K562 (cell line): ENCODE measurements at regions not wholly inside any gene's neighbourhood (a gene's known extent, or its start where the extent isn't known, plus 50 kb on each side); places are given as distances from the start of the nearest gene placed in this dataset.

Experiments used
- ATAC-seq: fragments of 200-7000 bp; cut with Tn5 transposase; 3 replicates; pipeline ENCODE4 v1.9.1; 2020; ENCODE audit warnings: moderate library complexity
- BruUV-seq: library from RNA; stranded (reverse); fragments of 400-500 nt; replicated peaks from 2 replicates; lab custom pipeline; 2021; lab: Mats Ljungman, UMichigan
- CTCF ChIA-PET: fragments of 300-600 bp; formaldehyde crosslinking; extraction: SDS; loops from one replicate; lab custom pipeline; 2021; ENCODE audit warnings: low intra/inter-chr PET ratio; lab: Yijun Ruan, JAX
- POLR2A ChIA-PET: fragments of 300-600, 350-650 bp; sonication (Branson Sonifier 250); formaldehyde crosslinking; extraction: SDS; loops from one replicate; lab custom pipeline; 2021; ENCODE audit warnings: antibody characterized with exemption, inconsistent platforms; lab: Yijun Ruan, JAX
- DNase-seq, 4 experiments: peaks; one replicate each; pipeline versions ENCODE4 v3.0.0 to v3.0.0-alpha.2; 2011 to 2018; ENCODE audit warnings: low spot score in 3 of 4, mixed read lengths in 3 of 4; ENCODE audit errors: extremely low read depth in 1 of 4
- FAIRE-seq: peaks from 2 replicates; lab custom pipeline; 2011; peaks lifted over from hg19 to GRCh38; lab: Jason Lieb, UNC
- H2AFZ ChIP-seq: 2 replicates; pipeline ENCODE4 v1.6.0; 2011; ENCODE audit warnings: low read depth, low read length, control low read depth, inconsistent platforms
- H3K27ac ChIP-seq: fragments of 200-600 bp; 3 replicates; pipeline ENCODE4 v1.8.0; 2011; ENCODE audit warnings: low read depth, mild to moderate bottlenecking, control low read depth, inconsistent platforms, low read length, moderate library complexity, mixed read lengths; ENCODE audit errors: extremely low read depth
- H3K27me3 ChIP-seq, 2 experiments: fragments of 300-600 bp in 1 of 2; 2 replicates in 1 of 2; 3 replicates in 1 of 2; pipeline versions ENCODE4 v1.6.0 to v1.8.0; 2011; ENCODE audit warnings: inconsistent platforms in 2 of 2, low read length in 2 of 2, mild to moderate bottlenecking in 1 of 2, mixed read lengths in 1 of 2, moderate library complexity in 1 of 2; ENCODE audit not compliant: control insufficient read depth in 2 of 2, insufficient read depth in 2 of 2
- H3K36me3 ChIP-seq: fragments of 300-600 bp; 3 replicates; pipeline ENCODE4 v1.8.0; 2011; ENCODE audit warnings: mild to moderate bottlenecking, low read length, inconsistent platforms; ENCODE audit not compliant: control insufficient read depth, insufficient read depth
- H3K4me1 ChIP-seq, 2 experiments: fragments of 200-600 bp in 1 of 2; replicated peaks in 1 of 2; 2 replicates in 1 of 2; 3 replicates in 1 of 2; pipeline versions ENCODE4 v1.5.1 to v1.8.0; 2011; ENCODE audit warnings: inconsistent platforms in 2 of 2, low read length in 2 of 2, mild to moderate bottlenecking in 1 of 2, mixed read lengths in 1 of 2, moderate library complexity in 1 of 2; ENCODE audit not compliant: control insufficient read depth in 2 of 2, insufficient read depth in 2 of 2
- H3K4me2 ChIP-seq: 2 replicates; pipeline ENCODE4 v1.6.1; 2011; ENCODE audit warnings: low read length, control low read depth, inconsistent platforms, mixed read lengths; ENCODE audit not compliant: insufficient read depth
- H3K4me3 ChIP-seq: fragments of 200-600 bp; sonication (generic), shearing (Covaris generic); 2 replicates; pipeline ENCODE4 v1.5.1; 2016; ENCODE audit warnings: control low read depth, inconsistent platforms
- H3K79me2 ChIP-seq: fragments of 200-600 bp; 3 replicates; pipeline ENCODE4 v1.8.0; 2011; ENCODE audit warnings: low read length, inconsistent platforms; ENCODE audit not compliant: control insufficient read depth, insufficient read depth
- H3K9ac ChIP-seq, 2 experiments: 2 replicates each; pipeline versions ENCODE4 v1.6.0 to v1.6.1; 2011; ENCODE audit warnings: low read depth in 2 of 2, low read length in 2 of 2, control low read depth in 1 of 2, inconsistent platforms in 1 of 2, mild to moderate bottlenecking in 1 of 2, mixed read lengths in 1 of 2; ENCODE audit not compliant: insufficient read depth in 1 of 2
- H3K9me1 ChIP-seq: one replicate; pipeline ENCODE4 v1.6.0; 2011; ENCODE audit warnings: inconsistent platforms, mild to moderate bottlenecking, low read length, moderate library complexity; ENCODE audit not compliant: control insufficient read depth, insufficient read depth
- H3K9me3 ChIP-seq: replicated peaks from 2 replicates; pipeline ENCODE4 v1.5.1; 2011; ENCODE audit warnings: low read depth, low read length, inconsistent platforms; ENCODE audit not compliant: control insufficient read depth, insufficient read depth
- H4K20me1 ChIP-seq: replicated peaks from 2 replicates; pipeline ENCODE4 v1.6.1; 2011; ENCODE audit warnings: low read length, inconsistent platforms, mixed read lengths; ENCODE audit not compliant: control insufficient read depth, insufficient read depth
- CBX2 ChIP-seq: fragments of 200-600 bp; sonication (generic); IDR thresholded peaks from one replicate; pipeline ENCODE4 v1.6.1; 2012; ENCODE audit warnings: mild to moderate bottlenecking, low read length, inconsistent platforms; ENCODE audit not compliant: insufficient read depth, poor library complexity, severe bottlenecking
- CBX8 ChIP-seq: fragments of 200-600 bp; sonication (generic); IDR thresholded peaks from 2 replicates; pipeline ENCODE4 v1.6.1; 2012; ENCODE audit warnings: borderline replicate concordance, mixed run types, low read depth, mild to moderate bottlenecking, moderate library complexity, mixed read lengths, low read length, control low read depth, inconsistent platforms; ENCODE audit not compliant: poor library complexity, severe bottlenecking; ENCODE audit errors: extremely low read depth
- FOSL1 ChIP-seq: fragments of 200-800 bp; sonication (Bioruptor generic); conservative IDR thresholded peaks from 2 replicates; pipeline ENCODE4 v1.6.1; 2016; ENCODE audit warnings: missing genetic modification characterization, missing compliant biosample characterization
- GABPB1 ChIP-seq: sonication (generic); formaldehyde crosslinking; IDR thresholded peaks from 2 replicates; pipeline ENCODE4 v1.8.0; 2022; ENCODE audit warnings: mild to moderate bottlenecking, missing genetic modification reagents
- HDAC1 ChIP-seq, 2 experiments: fragments of 450-650 bp; IDR thresholded peaks; 2 replicates each; pipeline ENCODE4 v1.6.1; 2016 to 2017; ENCODE audit warnings: inconsistent platforms in 1 of 2, mild to moderate bottlenecking in 1 of 2, moderate library complexity in 1 of 2
- HNRNPH1 ChIP-seq: fragments of 200-400 bp; formaldehyde crosslinking; optimal IDR thresholded peaks from 2 replicates; pipeline ENCODE3; 2017; ENCODE audit warnings: low read depth, mild to moderate bottlenecking, low read length, moderate library complexity
- NONO ChIP-seq, 2 experiments: fragments of 200-400 bp in 1 of 2; fragments of 450-650 bp in 1 of 2; formaldehyde crosslinking in 1 of 2; IDR thresholded peaks; 2 replicates each; pipeline ENCODE4 v1.6.1; 2017; ENCODE audit warnings: low read depth in 2 of 2, mild to moderate bottlenecking in 2 of 2, moderate library complexity in 2 of 2, low read length in 1 of 2
- NR2C1 ChIP-seq, 2 experiments: fragments of 450-650 bp; IDR thresholded peaks; 2 replicates each; pipeline ENCODE4 v1.6.1; 2017; ENCODE audit warnings: mild to moderate bottlenecking in 2 of 2, antibody characterized with exemption in 1 of 2, inconsistent platforms in 1 of 2, missing compliant biosample characterization in 1 of 2, missing genetic modification characterization in 1 of 2
- PHF21A ChIP-seq: fragments of 450-650 bp; IDR thresholded peaks from 2 replicates; pipeline ENCODE4 v1.6.1; 2017; ENCODE audit warnings: low read depth, borderline replicate concordance
- POU5F1 ChIP-seq: fragments of 150-350 bp; IDR thresholded peaks from 2 replicates; pipeline ENCODE4 v1.6.1; 2014; ENCODE audit warnings: borderline replicate concordance, low read length, low read depth, mild to moderate bottlenecking; ENCODE audit not compliant: partially characterized antibody
- YBX1 ChIP-seq: fragments of 450-650 bp; IDR thresholded peaks from 2 replicates; pipeline ENCODE4 v1.7.1; 2016; ENCODE audit warnings: mild to moderate bottlenecking
- WGBS: fragments of 100-300 bp; shearing (Covaris generic); methylation state at CpG from one replicate; pipeline ENCODE4 v1.1.6; 2016; ENCODE audit warnings: low coverage, mixed read lengths; ENCODE audit not compliant: insufficient coverage; ENCODE audit errors: missing lambda C conversion rate; 5-methylcytosine and 5-hydroxymethylcytosine counted together
- in situ Hi-C: fragments of 300-500 bp; cut with MboI; formaldehyde crosslinking; loops from 4 replicates; pipeline ENCODE4 v1.15.0; 2018; ENCODE audit warnings: inconsistent platforms, mixed read lengths
- intact Hi-C: fragments of 100-400 bp; cut with micrococcal nuclease; formaldehyde crosslinking; loops from 2 replicates; pipeline ENCODE4 v1.14.2; 2022
- TF ChIP-seq, protein P1 (sequence below): fragments of 450-650 bp; IDR thresholded peaks from 2 replicates; pipeline ENCODE4 v1.6.1; 2016
- TF ChIP-seq, protein P2 (sequence below): fragments of 250-450 bp; sonication (Bioruptor Pico); IDR thresholded peaks from 2 replicates; pipeline ENCODE4 v1.8.0; 2022; ENCODE audit warnings: inconsistent platforms, mild to moderate bottlenecking, moderate library complexity, borderline replicate concordance

- H3K79me2 ChIP-seq, result no peaks in the 10 kb centered on the region
- H3K9me3 ChIP-seq, result no peaks in the 10 kb centered on the region
- H3K27me3 ChIP-seq, result no peaks in the 10 kb centered on the region
- H2AFZ ChIP-seq, result no peak overlapping the region
- ATAC-seq (no peak), FAIRE-seq (no peak), DNase-seq (no peak)
- H3K4me1 ChIP-seq, result no peaks in the 10 kb centered on the region
- H3K9ac ChIP-seq, result no peak overlapping the region
- CTCF ChIA-PET, result no interaction called here
- in situ Hi-C loops (no loop called here), intact Hi-C loops (no loop called here)
- TF ChIP-seq HDAC1 (IDR thresholded peaks at IDR 0.05) (no peak), YBX1 (no peak), GABPB1 (CRISPR knock-in tag) (no peak), CBX2 (no peak), NR2C1 (IDR thresholded peaks at IDR 0.05) (no peak), NR2C1 (tag; IDR thresholded peaks at IDR 0.05) (no peak)
- H3K36me3 ChIP-seq, result no peaks in the 10 kb centered on the region
- H3K27ac ChIP-seq, result no peak overlapping the region
- POLR2A ChIA-PET, result no interaction called here
- H4K20me1 ChIP-seq, result no peaks in the 10 kb centered on the region
- WGBS, result 0% methylated on average over 2 of the region's 3 CpGs
- H3K4me3 ChIP-seq, result no peak overlapping the region
- H3K4me2 ChIP-seq, result no peak overlapping the region
- BruUV-seq, result no TSS peak
- no peaks in the 10 kb centered on the region for H3K9me1 ChIP-seq
Measured at GRCh38 chr18:66011916-66012315, 261.1 kb downstream of the CDH7 start.

DNA sequence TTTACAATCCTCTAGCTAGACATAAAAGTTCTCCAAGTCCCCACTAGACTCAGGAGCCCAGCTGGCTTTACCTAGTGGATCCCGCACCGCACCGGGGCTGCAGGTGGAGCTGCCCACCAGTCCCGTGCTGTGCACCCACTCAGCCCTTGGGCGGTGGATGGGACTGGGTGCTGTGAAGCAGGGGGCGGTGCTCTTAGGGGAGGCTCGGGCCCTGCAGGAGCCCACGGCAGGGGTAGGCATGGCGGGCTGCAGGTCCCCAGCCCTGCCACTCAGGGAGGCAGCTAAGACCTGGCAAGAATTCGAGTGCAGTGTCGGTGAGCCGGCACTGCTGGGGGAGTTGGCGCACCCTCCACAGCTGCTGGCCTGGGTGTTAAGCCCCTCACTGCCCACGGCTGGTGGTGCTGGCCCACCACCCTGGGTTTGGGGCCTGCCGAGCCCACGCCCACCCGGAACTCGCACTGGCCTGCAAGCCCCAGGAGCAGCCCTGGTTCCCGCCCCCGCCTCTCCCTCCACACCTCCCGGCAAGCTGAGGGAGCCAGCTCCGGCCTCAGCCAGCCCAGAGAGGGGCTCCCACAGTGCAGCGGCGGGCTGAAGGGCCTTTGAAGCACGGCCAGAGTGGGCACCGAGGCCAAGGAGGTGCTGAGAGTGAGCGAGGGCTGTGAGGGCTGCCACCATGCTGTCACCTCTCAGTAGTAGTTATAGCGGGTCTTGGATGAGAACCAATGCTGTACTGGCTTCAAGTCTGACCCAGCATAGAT, 255.2 kb downstream of the CDH7 start:
- ChIA-PET CTCF (no interaction called here), POLR2A (no interaction called here)
- no peak overlapping the region for H3K9ac ChIP-seq
- DNase-seq, result no peak
- FAIRE-seq, result no peak
- BruUV-seq, result no TSS peak
- no peaks in the 10 kb centered on the region for H3K36me3 ChIP-seq
- in situ Hi-C loops (no loop called here), intact Hi-C loops (no loop called here)
- no peak for ATAC-seq
- H3K9me1 ChIP-seq, result no peaks in the 10 kb centered on the region
- H4K20me1 ChIP-seq, result no peaks in the 10 kb centered on the region
- no peaks in the 10 kb centered on the region for H3K79me2 ChIP-seq
- H3K4me3 ChIP-seq, result no peak overlapping the region
- no peaks in the 10 kb centered on the region for H3K9me3 ChIP-seq
- WGBS, result 2% methylated on average over 11 of the region's 28 CpGs
- no peaks in the 10 kb centered on the region for H3K4me1 ChIP-seq
- H2AFZ ChIP-seq, result no peak overlapping the region
- H3K27me3 ChIP-seq, result no peaks in the 10 kb centered on the region
- H3K27ac ChIP-seq, result no peak overlapping the region
- no peak overlapping the region for H3K4me2 ChIP-seq
- TF ChIP-seq NONO (IDR thresholded peaks at IDR 0.05; ENCODE audit: low read depth in 2 of 2, low read length in 1 of 2) (no peak), POU5F1 (no peak), HNRNPH1 (no peak), PHF21A (no peak), FOSL1 (tag) (no peak), CBX8 (no peak)
- TF ChIP-seq, protein P1, sequence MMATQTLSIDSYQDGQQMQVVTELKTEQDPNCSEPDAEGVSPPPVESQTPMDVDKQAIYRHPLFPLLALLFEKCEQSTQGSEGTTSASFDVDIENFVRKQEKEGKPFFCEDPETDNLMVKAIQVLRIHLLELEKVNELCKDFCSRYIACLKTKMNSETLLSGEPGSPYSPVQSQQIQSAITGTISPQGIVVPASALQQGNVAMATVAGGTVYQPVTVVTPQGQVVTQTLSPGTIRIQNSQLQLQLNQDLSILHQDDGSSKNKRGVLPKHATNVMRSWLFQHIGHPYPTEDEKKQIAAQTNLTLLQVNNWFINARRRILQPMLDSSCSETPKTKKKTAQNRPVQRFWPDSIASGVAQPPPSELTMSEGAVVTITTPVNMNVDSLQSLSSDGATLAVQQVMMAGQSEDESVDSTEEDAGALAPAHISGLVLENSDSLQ, result no peak
- TF ChIP-seq, protein P2, sequence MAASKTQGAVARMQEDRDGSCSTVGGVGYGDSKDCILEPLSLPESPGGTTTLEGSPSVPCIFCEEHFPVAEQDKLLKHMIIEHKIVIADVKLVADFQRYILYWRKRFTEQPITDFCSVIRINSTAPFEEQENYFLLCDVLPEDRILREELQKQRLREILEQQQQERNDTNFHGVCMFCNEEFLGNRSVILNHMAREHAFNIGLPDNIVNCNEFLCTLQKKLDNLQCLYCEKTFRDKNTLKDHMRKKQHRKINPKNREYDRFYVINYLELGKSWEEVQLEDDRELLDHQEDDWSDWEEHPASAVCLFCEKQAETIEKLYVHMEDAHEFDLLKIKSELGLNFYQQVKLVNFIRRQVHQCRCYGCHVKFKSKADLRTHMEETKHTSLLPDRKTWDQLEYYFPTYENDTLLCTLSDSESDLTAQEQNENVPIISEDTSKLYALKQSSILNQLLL (CRISPR knock-in tag), result no peak
